ENCODE measurements at regions not wholly inside any gene's neighbourhood (a gene's known extent, or its start where the extent isn't known, plus 50 kb on each side); places are given as distances from the start of the nearest gene placed in this dataset.
A peak's percentile ranks its signal among the peaks of the same experiment; 100 is the strongest.
"Not testable (repeated sequence)": the region's sequence is repeated elsewhere in the genome, so short reads cannot be mapped to it uniquely, and the experiment has no call there.

GRCh38 chr14:104470588-104470987 is 109.0 kb upstream of the C14orf180 start:
- DNase-seq (ENCODE audit: low read depth in 4 of 4, low spot score in 2 of 4) = no peak

- no peak for DNase-seq (ENCODE audit: low read depth in 4 of 4, low spot score in 2 of 4)
Observed at GRCh38 chr14:104471114-104471513, 108.5 kb upstream of the C14orf180 start.

- DNase-seq (ENCODE audit: low read depth in 4 of 4, low spot score in 2 of 4) = no peak
Observed at GRCh38 chr14:104472073-104472472, 107.5 kb upstream of the C14orf180 start.

GRCh38 chr14:104472536-104473243 is 106.9 kb upstream of the C14orf180 start:
- DNase-seq (ENCODE audit: low read depth in 4 of 4, low spot score in 2 of 4) = no peak

- DNase-seq (ENCODE audit: low read depth in 4 of 4, low spot score in 2 of 4) = no peak
Observed at GRCh38 chr14:104473244-104473565, 106.4 kb upstream of the C14orf180 start.

- no peak for DNase-seq (ENCODE audit: low read depth in 4 of 4, low spot score in 2 of 4)
Observed at GRCh38 chr14:104473649-104474494, 105.7 kb upstream of the C14orf180 start.

- DNase-seq (ENCODE audit: low read depth in 4 of 4, low spot score in 2 of 4) = no peak
Observed at GRCh38 chr14:104474495-104475213, 104.9 kb upstream of the C14orf180 start.

- no peak for DNase-seq (ENCODE audit: low read depth in 4 of 4, low spot score in 2 of 4)
Observed at GRCh38 chr14:104475256-104475655, 104.3 kb upstream of the C14orf180 start.

GRCh38 chr14:104475802-104476201 is 103.8 kb upstream of the C14orf180 start:
- no peak for DNase-seq (ENCODE audit: low read depth in 4 of 4, low spot score in 2 of 4)

GRCh38 chr14:104476437-104476836 is 103.1 kb upstream of the C14orf180 start:
- no peak for DNase-seq (ENCODE audit: low read depth in 4 of 4, low spot score in 2 of 4)

GRCh38 chr14:104477117-104477623 is 102.4 kb upstream of the C14orf180 start:
- no peak for DNase-seq (ENCODE audit: low read depth in 4 of 4, low spot score in 2 of 4)

- peak; percentile 37 to 58 (median 51) for DNase-seq (ENCODE audit: low read depth in 4 of 4, low spot score in 2 of 4)
Observed at GRCh38 chr14:104477666-104478380, 101.7 kb upstream of the C14orf180 start.

- DNase-seq (ENCODE audit: low read depth in 4 of 4, low spot score in 2 of 4) = no peak
Observed at GRCh38 chr14:104478656-104479055, 100.9 kb upstream of the C14orf180 start.

- no peak for DNase-seq (ENCODE audit: low read depth in 4 of 4, low spot score in 2 of 4)
Observed at GRCh38 chr14:104479901-104480300, 99.7 kb upstream of the C14orf180 start.

- no peak for DNase-seq (ENCODE audit: low read depth in 4 of 4, low spot score in 2 of 4)
Observed at GRCh38 chr14:104481323-104481722, 98.2 kb upstream of the C14orf180 start.

- not testable (repeated sequence) for DNase-seq (ENCODE audit: low read depth in 4 of 4, low spot score in 2 of 4)
Observed at GRCh38 chr14:104482017-104482416, 97.5 kb upstream of the C14orf180 start.

GRCh38 chr14:104486222-104486923 is 93.2 kb upstream of the C14orf180 start:
- no peak for DNase-seq (ENCODE audit: low read depth in 4 of 4, low spot score in 2 of 4)

- no peak for DNase-seq (ENCODE audit: low read depth in 4 of 4, low spot score in 2 of 4)
Observed at GRCh38 chr14:104494483-104494882, 85.1 kb upstream of the C14orf180 start.

GRCh38 chr14:104496095-104496494 is 83.5 kb upstream of the C14orf180 start:
- DNase-seq (ENCODE audit: low read depth in 4 of 4, low spot score in 2 of 4) = no peak
